GM12878 (cell line): ENCODE measurements at regions not wholly inside any gene's neighbourhood (a gene's known extent, or its start where the extent isn't known, plus 50 kb on each side); places are given as distances from the start of the nearest gene placed in this dataset.

Experiments
- ATAC-seq: fragments of 200-7000 bp; cut with Tn5 transposase; 3 replicates; pipeline ENCODE4 v1.9.1; 2020; ENCODE audit warnings: mild to moderate bottlenecking, moderate library complexity
- BruUV-seq: library from RNA; stranded (reverse); fragments of 400-500 nt; replicated peaks from 2 replicates; lab custom pipeline; 2021; lab: Mats Ljungman, UMichigan
- CTCF ChIA-PET: fragments of 300-600 bp; sonication (Branson Sonifier 250); formaldehyde crosslinking; extraction: SDS; loops from one replicate; lab custom pipeline; 2021; ENCODE audit warnings: inconsistent platforms; lab: Yijun Ruan, JAX
- POLR2A ChIA-PET: fragments of 350-600 bp; formaldehyde crosslinking; extraction: SDS; loops from one replicate; lab custom pipeline; 2021; ENCODE audit warnings: inconsistent platforms; lab: Charles Lee
- RAD21 ChIA-PET: fragments of 300-600 bp; sonication (Branson Sonifier 250); formaldehyde crosslinking; loops from one replicate; lab custom pipeline; 2023; ENCODE audit warnings: antibody characterized with exemption; ENCODE audit not compliant: unreplicated experiment; lab: Charles Lee
- SMC1A ChIA-PET: fragments of 300-600 bp; sonication (Branson Sonifier 250); formaldehyde crosslinking; loops from one replicate; lab custom pipeline; 2023; ENCODE audit not compliant: unreplicated experiment, uncharacterized antibody; lab: Charles Lee
- DNase-seq: peaks from one replicate; pipeline ENCODE4 v3.0.0-alpha.2; 2011; ENCODE audit warnings: low read depth, low spot score
- FAIRE-seq: peaks from 3 replicates; lab custom pipeline; 2011; peaks lifted over from hg19 to GRCh38; lab: Jason Lieb, UNC
- H2AFZ ChIP-seq: 2 replicates; pipeline ENCODE4 v1.6.0; 2011; ENCODE audit warnings: low read depth, low read length, control low read depth; ENCODE audit not compliant: control insufficient read depth
- H3K27ac ChIP-seq: 2 replicates; pipeline ENCODE4 v1.5.1; 2011; ENCODE audit warnings: control low read depth; ENCODE audit not compliant: control insufficient read depth, insufficient read depth
- H3K27me3 ChIP-seq, 2 experiments: replicated peaks in 1 of 2; 2 replicates each; pipeline versions ENCODE4 v1.6.0 to v1.6.1; 2011; ENCODE audit warnings: low read length in 1 of 2; ENCODE audit not compliant: control insufficient read depth in 2 of 2, insufficient read depth in 2 of 2
- H3K36me3 ChIP-seq, 2 experiments: 2 replicates each; pipeline ENCODE4 v1.5.1; 2011; ENCODE audit warnings: low read length in 1 of 2; ENCODE audit not compliant: control insufficient read depth in 2 of 2, insufficient read depth in 2 of 2
- H3K4me1 ChIP-seq: 2 replicates; pipeline ENCODE4 v1.6.1; 2011; ENCODE audit warnings: mild to moderate bottlenecking, low read length, moderate library complexity, mixed read lengths; ENCODE audit not compliant: control insufficient read depth, insufficient read depth
- H3K4me2 ChIP-seq: 2 replicates; pipeline ENCODE4 v1.6.0; 2011; ENCODE audit warnings: control low read depth; ENCODE audit not compliant: control insufficient read depth, insufficient read depth
- H3K4me3 ChIP-seq: fragments of 200-600 bp; sonication (generic); 2 replicates; pipeline ENCODE4 v1.5.1; 2016
- H3K79me2 ChIP-seq: 2 replicates; pipeline ENCODE4 v1.6.0; 2011; ENCODE audit warnings: low read length; ENCODE audit not compliant: control insufficient read depth, insufficient read depth
- H3K9ac ChIP-seq: 2 replicates; pipeline ENCODE4 v1.8.0; 2011; ENCODE audit warnings: low read length, control low read depth, mixed read lengths; ENCODE audit not compliant: control insufficient read depth, insufficient read depth
- H3K9me3 ChIP-seq: replicated peaks from 3 replicates; pipeline ENCODE4 v1.5.1; 2011; ENCODE audit warnings: mild to moderate bottlenecking, low read length; ENCODE audit not compliant: control insufficient read depth, insufficient read depth
- H4K20me1 ChIP-seq: 2 replicates; pipeline ENCODE4 v1.6.0; 2011; ENCODE audit not compliant: control insufficient read depth, insufficient read depth
- ATF7 ChIP-seq: fragments of 450-650 bp; IDR thresholded peaks from 2 replicates; pipeline ENCODE4 v1.6.1; 2016; ENCODE audit warnings: low read depth, mild to moderate bottlenecking
- BHLHE40 ChIP-seq, 2 experiments: fragments of 450-650 bp in 1 of 2; IDR thresholded peaks; 2 replicates each; pipeline ENCODE4 v1.6.1; 2011 to 2017; ENCODE audit warnings: low read depth in 2 of 2, borderline replicate concordance in 1 of 2, improper control_type of control experiment in 1 of 2, low read length in 1 of 2, mild to moderate bottlenecking in 1 of 2
- CBFB ChIP-seq: IDR thresholded peaks from 2 replicates; pipeline ENCODE4 v1.6.1; 2016; ENCODE audit warnings: antibody characterized with exemption, low read depth
- CBX3 ChIP-seq: fragments of 200-600 bp; sonication (generic); IDR thresholded peaks from 2 replicates; pipeline ENCODE4 v1.6.1; 2016; ENCODE audit warnings: low read depth, borderline replicate concordance
- E2F8 ChIP-seq: fragments of 450-650 bp; IDR thresholded peaks from 2 replicates; pipeline ENCODE4 v1.6.1; 2018; ENCODE audit warnings: mild to moderate bottlenecking, low read depth, moderate library complexity; ENCODE audit not compliant: partially characterized antibody
- E4F1 ChIP-seq: fragments of 450-650 bp; IDR thresholded peaks from 2 replicates; pipeline ENCODE4 v1.6.1; 2018; ENCODE audit warnings: borderline replicate concordance, mild to moderate bottlenecking; ENCODE audit not compliant: partially characterized antibody
- ELK1 ChIP-seq: IDR thresholded peaks from 2 replicates; pipeline ENCODE4 v1.6.1; 2012; ENCODE audit warnings: low read depth, low read length, improper control_type of control experiment
- MTA3 ChIP-seq: IDR thresholded peaks from 2 replicates; pipeline ENCODE4 v1.6.1; 2012; ENCODE audit warnings: low read length, inconsistent platforms, borderline replicate concordance
- MYB ChIP-seq: fragments of 150-350 bp; IDR thresholded peaks from 2 replicates; pipeline ENCODE4 v1.6.1; 2014; ENCODE audit warnings: mild to moderate bottlenecking, low read depth, low read length, borderline replicate concordance
- NKRF ChIP-seq: fragments of 450-650 bp; conservative IDR thresholded peaks from 2 replicates; pipeline ENCODE4 v1.6.1; 2017; ENCODE audit warnings: mild to moderate bottlenecking, moderate library complexity
- SUZ12 ChIP-seq: fragments of 200-600 bp; sonication (generic); IDR thresholded peaks from one replicate; pipeline ENCODE4 v1.6.1; 2018; ENCODE audit warnings: antibody characterized with exemption, mild to moderate bottlenecking; ENCODE audit not compliant: unreplicated experiment
- TCF3 ChIP-seq: IDR thresholded peaks from 2 replicates; pipeline ENCODE4 v1.6.1; 2012; ENCODE audit warnings: low read depth, mild to moderate bottlenecking, low read length, borderline replicate concordance; ENCODE audit not compliant: insufficient read depth
- USF2 ChIP-seq: IDR thresholded peaks from 2 replicates; pipeline ENCODE4 v1.6.1; 2011; ENCODE audit warnings: low read depth, low read length, improper control_type of control experiment, borderline replicate concordance
- ZNF384 ChIP-seq: IDR thresholded peaks from 2 replicates; pipeline ENCODE4 v1.6.1; 2012; ENCODE audit warnings: low read depth, mild to moderate bottlenecking, low read length, improper control_type of control experiment, borderline replicate concordance
- ZZZ3 ChIP-seq: IDR thresholded peaks from 2 replicates; pipeline ENCODE4 v1.6.1; 2011; ENCODE audit warnings: low read depth; ENCODE audit not compliant: control insufficient read depth, insufficient read length
- WGBS: methylation state at CpG from one replicate; pipeline ENCODE4 v1.1.6; 2016; ENCODE audit warnings: low lambda C conversion rate; ENCODE audit not compliant: insufficient replicate concordance, insufficient coverage; ENCODE audit errors: missing lambda C conversion rate; 5-methylcytosine and 5-hydroxymethylcytosine counted together
- in situ Hi-C: fragments of 300-500 bp; cut with MboI; formaldehyde crosslinking; loops from 9 replicates; pipeline ENCODE4 v1.14.3; 2018; ENCODE audit warnings: mixed read lengths
- intact Hi-C: fragments of 100-400 bp; cut with micrococcal nuclease; formaldehyde crosslinking; loops from one replicate; pipeline ENCODE4 v1.14.2; 2022; ENCODE audit not compliant: unreplicated experiment

- Histone ChIP-seq H3K4me3 (no peak overlapping the region), H4K20me1 (no peaks in the 10 kb centered on the region), H3K27ac (no peak overlapping the region), H3K79me2 (no peaks in the 10 kb centered on the region), H3K4me2 (no peak overlapping the region), H3K9me3 (no peaks in the 10 kb centered on the region), H3K27me3 (no peaks in the 10 kb centered on the region), H3K36me3 (no peaks in the 10 kb centered on the region), H3K4me1 (no peaks in the 10 kb centered on the region), H3K9ac (no peak overlapping the region), H2AFZ (no peak overlapping the region)
- whole genome bisulfite sequencing: 59% methylated on average over 3 of the region's 3 CpGs
- SMC1A ChIA-PET: interaction anchor here (1.4 kb wide), 1 partner anchor 26 kb away, joined by 3 read pairs; no protein-coding TSS in a partner anchor
- no TSS peak for BruUV-seq
- FAIRE-seq (no peak), DNase-seq (no peak), ATAC-seq (no peak)
- intact Hi-C loops (no loop called here), in situ Hi-C loops (no loop called here)
- CTCF ChIA-PET: interaction anchor here (0.7 kb wide), 1 partner anchor 34 kb away, joined by 3 read pairs; no protein-coding TSS in a partner anchor
- RAD21 ChIA-PET: no interaction called here
- POLR2A ChIA-PET: no interaction called here
- no peak for TF ChIP-seq MYB
- TF ChIP-seq E2F8: no peak
- no peak for TF ChIP-seq TCF3
- TF ChIP-seq CBFB: no peak
- TF ChIP-seq USF2: no peak
- TF ChIP-seq ATF7: no peak
- no peak for TF ChIP-seq ZZZ3
- TF ChIP-seq BHLHE40 (IDR thresholded peaks at IDR 0.05; ENCODE audit: borderline replicate concordance in 1 of 2, low read depth in 2 of 2, low read length in 1 of 2): no peak
- no peak for TF ChIP-seq E4F1
- no peak for TF ChIP-seq ELK1
- no peak for TF ChIP-seq ZNF384
- no peak for TF ChIP-seq NKRF
- TF ChIP-seq MTA3: no peak
- no peak for TF ChIP-seq SUZ12
- no peak for TF ChIP-seq CBX3
Observed at GRCh38 chr1:96487394-96487793, 234.2 kb upstream of the PTBP2 start.
